ENCODE measurements at regions not wholly inside any gene's neighbourhood (a gene's known extent, or its start where the extent isn't known, plus 50 kb on each side); places are given as distances from the start of the nearest gene placed in this dataset.

DNA sequence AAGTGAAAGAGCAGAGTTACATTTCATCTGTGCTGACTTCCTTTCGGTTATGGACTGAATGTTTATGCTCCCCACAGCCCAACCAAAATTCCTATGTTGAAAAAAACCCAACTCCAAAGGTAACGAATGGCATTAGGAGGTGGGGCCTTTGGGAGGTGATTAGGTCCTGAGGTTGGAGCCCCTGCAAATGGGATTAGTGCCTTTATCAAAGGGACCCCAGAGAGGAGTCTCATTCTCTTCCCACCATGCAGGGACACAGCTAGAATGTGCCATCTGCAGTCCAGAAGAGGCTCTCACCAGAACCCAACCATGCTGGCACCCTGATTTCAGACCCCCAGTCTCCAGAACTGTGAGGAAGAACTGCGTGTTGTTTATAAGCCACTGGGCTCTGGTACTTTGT lies 199.3 kb downstream of the TOMM20 start:
- no peak for DNase-seq

DNA sequence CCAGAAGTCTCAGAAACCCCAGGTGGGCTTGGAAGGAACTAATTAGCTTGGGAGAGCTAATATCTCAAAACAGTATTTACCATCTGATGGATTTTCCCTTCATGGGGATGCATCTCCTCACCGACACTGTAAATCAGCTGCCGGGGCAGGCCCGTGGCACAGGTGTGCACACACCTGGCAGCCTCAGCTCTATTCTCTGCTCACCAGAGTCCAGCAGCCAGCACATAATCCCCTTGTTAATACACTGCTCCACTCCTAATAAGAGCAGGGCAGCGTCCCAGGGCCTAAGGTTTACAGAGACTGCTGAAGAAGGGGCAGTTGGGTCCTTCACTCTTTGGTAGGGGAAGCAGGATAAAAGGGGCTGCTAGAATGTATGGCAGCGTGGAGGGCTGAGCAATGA lies 200.0 kb downstream of the TOMM20 start:
- no peak for DNase-seq

DNA sequence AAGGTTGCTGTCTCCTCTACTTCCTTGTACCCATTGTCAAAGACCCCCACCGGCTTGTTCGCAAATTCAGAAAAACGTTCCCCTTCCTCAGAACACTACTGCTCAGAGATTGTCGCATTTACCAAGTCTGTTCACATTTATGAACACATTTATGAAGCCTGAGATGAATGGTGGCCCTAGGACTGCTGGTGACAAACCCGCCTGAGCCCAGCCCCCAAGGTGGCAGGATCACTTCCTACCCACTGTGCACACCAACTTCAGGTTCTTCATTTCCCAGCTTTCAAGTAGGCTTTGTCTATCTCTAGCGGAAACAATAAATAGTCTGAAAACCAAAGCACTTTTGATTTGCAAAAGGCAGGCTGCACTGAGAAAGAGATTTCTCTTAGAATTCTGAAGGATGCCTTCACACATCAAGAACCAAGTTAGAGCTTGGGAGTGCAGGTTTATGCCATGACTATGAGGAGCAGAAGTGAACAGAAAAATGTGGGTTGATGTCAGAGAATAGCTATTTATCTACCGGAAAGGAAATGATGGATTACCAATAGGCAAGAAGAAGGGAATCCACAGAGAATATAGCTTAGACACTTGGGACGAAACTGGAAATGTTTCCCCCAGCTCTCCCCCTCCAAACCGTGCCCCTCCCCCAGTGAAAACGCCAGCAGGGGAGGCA lies 200.5 kb downstream of the TOMM20 start:
- DNase-seq = peak; percentile 47

DNA sequence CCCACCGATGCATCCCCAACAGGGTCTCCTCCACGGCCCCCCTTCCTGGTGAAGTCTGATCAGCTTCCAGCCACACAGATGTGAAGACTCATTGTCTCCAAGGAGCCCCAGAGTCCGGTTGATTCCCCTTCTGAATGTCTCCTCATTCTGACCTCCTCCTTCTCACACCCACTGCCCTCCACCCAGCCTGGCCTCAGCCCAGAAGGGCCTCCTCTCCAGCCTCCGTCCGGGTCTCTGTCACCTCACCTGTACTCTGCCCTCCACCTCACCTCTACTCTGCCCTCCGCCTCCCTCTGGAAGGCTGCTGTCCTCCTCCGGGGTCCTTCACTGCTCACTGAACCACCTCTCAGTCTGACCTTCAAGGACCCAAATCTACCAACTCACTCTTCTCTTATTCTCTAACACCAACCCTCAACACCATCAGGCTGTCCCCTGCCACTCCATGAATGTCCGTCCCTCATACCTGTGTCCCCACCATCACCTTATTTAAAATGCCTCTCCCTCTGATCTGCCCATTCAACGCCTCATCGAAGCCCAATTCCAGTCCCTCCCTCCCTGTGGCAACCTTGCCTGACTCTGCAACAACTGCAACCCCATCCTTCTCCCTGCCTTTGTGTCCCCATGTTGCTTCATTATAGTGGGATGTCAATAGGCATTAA lies 201.2 kb downstream of the TOMM20 start:
- no peak for DNase-seq

DNA sequence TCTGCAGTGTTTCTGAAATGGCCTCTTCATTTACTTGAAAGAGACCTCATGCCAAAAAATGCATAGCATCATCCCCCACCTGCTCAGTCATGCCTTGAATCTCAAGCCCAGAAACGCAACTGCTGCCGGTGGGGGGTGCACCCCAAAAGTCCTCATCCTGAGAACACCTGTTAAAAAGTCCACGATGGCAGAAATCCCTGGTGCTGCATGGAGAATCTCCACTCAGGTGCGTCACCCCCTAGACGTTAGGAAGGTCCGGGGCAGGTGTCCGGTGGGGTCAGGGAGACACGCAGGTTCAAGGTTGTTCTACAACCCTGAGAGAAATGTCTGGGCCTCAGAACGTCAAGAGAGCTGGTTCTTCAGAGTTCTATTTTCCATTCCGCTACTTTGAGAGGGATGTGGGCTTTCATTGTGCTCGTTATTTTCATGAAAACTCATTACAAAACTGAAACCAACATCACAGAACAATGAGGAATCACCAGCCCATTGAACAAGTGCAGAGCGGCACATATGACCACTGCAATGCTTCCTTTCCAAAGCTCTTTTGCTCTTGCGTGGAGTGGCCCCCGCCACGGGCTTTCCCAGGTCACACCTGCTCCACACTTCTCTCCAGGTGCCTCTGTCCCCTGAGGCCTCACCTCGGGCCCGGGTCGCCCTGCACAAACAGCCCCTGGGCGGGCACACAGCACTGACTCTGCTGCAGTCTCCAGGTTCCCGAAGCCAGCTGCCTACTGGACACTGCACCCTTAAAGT lies 201.9 kb downstream of the TOMM20 start:
- DNase-seq = peak; percentile 67

DNA sequence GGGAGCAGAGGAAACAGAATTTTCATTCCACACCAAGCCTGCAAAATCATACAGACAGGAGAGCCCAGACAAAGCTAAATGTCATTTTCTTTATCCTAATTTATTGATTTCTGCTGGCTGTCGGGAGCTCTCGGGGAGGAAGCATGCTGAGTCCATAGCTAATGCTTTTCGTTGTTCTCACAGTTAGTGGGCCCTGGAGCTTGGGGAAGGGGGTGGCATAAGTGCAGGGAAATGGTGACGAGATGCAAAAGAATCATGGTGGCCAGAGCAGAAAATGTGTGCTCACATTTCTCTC lies 202.4 kb downstream of the TOMM20 start:
- no peak for DNase-seq

DNA sequence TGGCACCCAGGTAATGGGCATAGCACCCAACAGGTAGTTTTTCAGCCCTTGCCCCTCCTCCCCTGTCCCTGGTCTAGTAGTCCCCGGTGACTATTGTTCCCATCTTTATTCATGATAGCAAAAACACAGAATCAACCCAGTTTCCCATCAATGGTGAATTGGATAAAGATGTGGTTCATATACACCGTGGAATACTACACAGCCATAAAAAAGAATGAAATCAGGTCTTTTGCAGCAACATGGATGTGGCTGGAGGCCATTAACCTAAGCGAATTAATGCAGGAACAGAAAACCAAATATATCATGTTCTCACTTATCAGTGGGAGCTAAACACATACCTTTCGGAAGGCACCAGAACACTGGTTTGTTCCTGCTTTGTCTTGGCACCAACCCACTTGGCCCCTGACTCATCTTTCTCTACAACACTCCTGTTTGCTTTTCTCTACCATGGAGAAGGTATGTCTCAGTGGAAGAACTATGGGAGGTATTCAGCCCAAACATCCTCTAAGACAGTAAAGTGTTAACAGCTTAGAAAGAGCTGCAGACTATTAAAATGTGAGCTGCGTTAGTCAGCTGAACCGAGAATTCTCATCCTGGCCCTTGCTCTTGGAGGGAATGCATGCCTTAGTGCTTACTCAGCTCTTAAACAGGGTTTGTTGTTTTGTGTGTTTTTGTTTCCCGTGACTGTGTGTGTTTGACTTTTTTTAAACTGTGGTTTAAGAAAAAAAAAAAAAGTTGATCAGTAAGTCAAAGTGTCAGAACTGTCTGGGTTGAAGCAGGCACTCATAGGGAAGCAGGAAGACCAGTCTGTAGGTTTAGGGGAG lies 203.0 kb downstream of the TOMM20 start:
- no peak for DNase-seq

DNA sequence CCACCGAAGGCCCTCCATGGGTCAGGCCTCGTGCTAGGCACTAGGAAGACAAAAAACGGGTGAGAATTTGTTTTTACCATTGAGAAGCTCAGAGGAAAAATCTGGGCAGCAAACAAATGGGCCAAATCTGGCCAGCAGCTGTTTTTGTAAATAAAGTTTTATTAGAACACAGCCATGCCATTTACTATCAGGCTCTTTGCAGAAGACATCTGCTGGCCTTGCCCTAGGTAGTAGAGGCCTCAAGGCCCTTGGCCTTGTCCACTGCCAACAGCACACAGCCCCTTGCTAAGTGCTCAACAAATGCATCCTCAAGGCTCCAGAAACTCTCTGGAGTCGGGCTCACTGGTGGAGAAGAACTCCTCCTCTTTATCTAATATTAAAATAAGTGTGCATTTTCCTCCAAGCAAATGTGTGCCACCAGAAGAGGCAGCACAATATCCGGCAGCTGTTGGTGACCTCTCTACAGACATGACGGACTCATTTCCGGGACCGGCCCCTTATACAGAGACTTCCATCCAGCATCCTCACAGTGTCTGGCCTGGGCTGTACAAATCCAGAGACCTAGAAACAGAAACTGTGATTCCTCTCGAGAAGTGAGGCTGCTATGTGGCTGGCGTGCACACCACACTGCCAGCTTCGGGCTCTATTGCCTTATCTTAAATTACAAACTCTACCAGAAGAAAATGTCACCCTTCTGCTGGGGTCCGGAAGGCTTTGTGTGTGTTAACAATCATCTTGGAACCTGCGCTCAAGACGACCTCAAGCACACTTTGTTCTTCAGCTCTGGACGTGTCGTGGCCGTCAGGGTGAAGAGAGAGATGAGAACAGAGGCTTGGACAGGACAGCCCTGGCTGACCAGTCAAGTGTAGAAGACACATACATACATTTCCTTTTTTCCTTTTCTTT lies 203.9 kb downstream of the TOMM20 start:
- DNase-seq = no peak

DNA sequence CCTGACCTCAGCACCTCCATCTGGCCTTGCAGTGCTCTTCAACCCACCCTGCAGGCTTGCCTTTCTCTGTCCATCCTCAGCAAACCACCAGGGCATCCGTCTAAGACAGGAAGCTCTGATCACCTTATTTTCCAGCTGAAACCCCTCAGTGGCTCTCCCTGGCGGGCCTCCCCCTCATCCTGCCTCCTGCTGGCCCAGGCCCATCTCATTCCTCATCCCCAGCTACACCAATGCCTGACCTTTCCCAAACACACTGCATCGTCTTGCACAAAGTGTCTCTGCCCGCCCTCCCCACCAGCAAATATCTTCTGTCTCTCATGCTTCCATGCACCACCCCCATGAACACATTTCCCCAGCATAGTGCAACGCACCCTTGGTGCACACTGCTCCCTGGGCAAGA lies 205.0 kb downstream of the TOMM20 start:
- DNase-seq = no peak

DNA sequence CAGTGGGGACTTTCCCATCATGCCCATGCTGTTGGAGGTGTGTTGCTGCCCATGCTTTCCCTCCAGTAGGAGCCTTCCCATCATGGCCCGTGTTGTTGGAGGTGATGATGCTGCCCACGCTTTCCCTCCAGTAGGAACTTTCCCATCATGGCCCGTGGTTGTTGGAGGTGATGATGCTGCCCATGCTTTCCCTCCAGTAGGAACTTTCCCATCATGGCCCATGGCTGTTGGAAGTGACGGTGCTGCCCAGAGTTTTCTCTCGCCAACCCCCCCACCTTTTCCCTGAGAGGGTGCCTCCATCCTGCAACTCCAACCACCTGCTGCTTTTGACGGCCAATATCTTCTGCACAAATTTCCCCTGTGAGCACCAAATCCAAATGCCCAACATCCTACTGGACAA lies 205.7 kb downstream of the TOMM20 start:
- DNase-seq = no peak

DNA sequence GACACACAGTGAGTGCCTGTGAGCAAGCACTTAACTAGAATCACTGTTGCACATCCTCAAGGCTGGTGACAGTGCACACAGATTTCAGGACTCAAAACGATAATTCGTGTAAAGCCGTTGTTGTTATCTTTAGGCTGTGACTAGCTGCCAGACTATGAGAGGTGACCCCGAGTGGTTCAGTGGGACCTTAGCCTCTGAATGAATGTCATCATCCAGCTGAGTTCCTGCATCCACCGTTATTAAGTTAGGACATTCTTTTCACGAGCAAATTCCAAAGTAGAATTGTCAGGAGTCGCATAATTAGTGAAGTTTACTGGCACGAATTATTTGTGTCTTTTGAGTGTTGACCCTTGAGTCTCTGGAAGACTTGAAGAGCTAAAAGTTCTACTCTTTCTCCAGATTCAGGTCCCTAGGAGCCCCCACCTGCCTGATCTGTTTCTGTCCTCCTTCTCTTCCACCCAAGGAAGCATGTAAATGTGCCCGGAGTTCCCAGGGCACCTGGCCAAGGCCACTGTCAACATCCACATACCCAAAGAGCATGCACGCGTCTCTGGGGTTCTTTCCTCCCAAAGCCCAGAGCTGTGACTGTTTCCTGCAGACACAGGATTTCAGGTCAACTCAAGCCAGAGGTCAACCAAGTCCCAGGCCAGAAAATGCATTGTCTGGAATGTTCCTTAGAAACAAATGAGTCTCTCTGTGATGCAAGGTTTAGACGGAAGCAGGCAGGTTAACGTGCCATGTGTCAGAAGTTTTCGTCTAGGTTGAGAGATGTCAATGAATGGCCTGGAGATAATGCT lies 207.2 kb downstream of the TOMM20 start:
- DNase-seq = no peak

DNA sequence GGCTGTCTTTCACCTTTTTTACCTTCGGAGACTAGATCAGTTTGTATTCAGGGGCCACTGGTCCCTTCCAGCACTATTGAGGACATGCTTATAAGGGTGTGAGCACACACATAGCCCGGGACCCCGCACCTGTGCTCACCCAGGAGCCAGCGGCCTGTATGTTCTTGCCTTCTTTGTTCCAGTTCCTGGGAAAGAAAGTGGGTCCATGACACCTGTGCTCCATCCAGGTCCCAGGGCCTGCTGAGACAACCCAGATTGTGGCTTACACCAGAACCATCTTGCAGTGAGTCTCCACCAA lies 207.8 kb downstream of the TOMM20 start:
- DNase-seq = no peak

DNA sequence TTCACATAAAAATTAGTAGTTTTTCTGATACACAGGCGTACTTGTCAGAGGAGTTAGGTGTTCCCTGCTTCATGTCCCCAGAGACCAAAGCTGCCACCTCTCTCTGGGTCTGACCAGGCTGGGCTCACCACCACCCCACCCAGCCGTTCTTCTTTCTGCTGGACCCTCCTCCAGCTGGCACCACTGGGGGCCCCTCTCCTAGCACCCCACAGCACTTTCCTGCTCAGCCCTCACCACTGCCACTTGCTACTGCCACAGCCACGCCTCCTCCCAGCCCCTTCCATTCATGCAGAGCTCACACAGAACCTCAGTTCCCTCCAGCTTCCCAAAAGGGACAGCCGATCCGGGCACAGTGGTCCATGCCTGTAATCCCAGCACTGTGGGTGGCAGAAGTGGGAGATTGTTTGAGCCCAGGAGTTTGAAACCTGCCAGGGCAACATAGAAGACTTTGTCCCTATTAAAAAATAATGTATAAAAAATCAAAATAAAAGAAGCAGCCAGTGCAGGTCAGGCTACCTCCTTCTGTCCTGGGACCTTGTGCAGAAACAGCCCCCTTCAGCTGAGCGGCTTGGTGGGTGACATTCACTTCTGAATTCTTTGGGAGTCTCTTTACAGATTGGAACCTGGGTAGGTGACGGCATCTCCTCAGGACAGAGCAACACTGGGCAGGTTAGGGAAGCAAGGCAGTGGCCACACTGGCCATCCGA lies 208.3 kb downstream of the TOMM20 start:
- DNase-seq = no peak

DNA sequence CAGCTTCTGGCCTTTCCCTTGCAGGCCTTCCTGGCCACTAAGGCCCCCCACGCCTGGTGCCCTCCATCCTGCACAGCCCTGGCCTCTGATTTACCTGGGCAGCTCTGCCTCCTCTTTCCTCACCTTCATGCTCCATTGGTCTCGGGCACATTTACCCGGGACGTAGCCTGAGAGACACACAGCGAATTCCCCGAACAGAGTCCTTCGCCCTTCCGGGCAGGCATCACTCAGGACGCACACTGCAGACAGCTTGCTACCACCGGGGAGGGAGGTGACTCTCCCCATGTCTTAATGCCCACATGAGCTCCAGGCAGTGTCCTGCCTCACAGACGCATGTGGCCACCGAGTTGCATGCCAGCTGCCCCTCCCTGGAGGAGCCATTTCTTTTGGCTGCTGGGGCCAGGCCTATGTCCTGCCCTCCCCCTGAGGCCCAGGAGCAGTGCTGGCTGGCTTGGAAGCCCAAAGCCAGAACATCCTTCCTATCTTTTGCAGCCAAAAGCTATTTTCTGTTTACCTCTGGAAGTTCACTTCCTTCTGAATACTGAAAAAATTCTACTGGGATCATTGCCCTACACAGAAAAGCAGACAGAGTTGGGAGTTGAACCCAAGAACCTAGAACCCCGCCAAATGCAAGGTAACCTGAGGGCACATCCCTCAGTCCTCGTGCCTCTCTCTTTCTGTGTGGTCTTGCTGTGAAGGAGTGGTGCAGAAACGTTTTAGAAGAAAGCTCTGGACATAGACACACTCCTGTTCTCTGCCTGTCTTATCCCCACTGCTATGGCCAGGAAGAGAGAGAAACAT lies 209.5 kb downstream of the TOMM20 start:
- no peak for DNase-seq

DNA sequence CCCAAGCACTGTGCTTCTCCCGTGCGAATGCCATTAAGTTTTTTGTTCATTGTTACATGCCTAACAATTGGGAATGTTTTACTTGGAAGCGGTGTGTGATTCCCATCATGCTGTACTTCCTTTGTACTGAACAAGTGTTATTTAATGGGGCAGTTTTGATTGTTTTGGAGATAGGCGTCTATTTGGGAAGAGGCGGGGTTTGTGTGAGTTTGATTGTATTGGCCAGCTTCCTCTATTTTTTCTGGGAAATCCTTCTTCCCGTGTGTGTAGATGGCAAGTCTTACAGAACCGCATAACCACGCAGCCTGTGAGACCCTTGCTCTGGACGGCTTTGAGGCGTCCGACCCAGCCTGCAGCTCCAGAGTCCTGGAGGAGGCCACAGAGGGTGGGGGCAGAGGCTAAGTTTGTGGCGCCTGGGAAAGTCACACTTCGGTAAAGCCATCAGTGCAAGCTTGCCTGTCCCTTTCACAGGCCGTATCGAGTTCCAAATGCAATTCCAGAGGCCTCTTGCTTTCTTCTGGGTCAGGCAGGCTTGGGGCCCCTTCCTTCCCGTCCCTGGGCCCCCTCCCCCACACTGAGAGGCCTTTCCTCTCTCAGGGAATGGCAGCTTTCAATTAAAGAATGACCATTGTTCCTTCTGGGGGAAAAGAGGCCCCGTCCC lies 210.3 kb downstream of the TOMM20 start:
- DNase-seq = no peak

DNA sequence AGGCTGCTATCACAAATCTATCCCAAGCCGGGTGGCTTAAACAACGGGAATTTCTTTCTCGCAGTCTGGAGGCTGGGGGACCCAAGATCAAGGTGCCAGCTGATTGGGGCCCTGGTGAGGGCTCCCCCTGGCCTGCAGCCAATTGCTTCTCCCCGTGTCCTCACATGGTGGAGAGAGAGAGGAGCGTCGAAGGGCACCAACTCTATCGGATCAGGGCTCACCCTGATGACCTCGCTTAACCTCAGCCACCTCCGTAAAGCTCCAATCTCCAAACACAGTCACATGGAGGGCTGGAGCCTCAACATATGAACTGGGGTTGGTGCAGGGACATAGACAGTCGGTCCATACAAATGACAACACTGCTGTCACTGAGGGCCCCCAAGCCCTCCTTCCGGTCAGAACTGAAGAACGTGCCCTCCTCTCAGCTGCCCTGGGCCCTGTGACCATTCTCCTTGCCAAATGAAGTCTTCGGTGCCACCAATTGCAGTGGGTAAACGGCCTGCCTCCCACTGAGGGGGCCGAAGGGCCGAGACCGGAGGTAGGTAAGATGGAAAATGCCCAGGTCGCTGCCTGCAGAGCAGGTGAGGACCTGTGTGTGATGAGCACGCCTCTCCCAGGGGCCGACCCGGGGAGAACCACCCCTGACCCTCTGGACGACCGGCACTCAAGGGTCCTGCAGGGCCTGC lies 211.0 kb downstream of the TOMM20 start:
- DNase-seq = no peak

DNA sequence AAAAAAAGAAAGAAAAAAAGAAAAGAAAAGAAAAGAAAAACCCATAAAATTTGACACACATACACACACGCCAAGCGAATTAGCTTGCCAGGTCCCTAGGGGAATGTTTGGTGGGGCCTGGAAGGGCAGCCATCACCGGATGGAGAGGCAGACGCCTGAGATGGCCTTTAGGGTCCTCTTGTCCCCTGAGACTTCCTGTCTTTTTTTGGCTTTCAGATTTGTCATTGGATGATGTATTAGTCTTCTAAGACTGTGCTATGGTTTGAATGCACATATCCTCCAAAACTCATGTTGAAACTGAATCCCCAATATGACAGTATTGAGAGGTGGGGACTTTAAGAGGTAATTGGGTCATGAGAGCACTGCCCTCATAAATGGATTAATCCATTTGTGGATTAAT lies 211.8 kb downstream of the TOMM20 start:
- DNase-seq = no peak

DNA sequence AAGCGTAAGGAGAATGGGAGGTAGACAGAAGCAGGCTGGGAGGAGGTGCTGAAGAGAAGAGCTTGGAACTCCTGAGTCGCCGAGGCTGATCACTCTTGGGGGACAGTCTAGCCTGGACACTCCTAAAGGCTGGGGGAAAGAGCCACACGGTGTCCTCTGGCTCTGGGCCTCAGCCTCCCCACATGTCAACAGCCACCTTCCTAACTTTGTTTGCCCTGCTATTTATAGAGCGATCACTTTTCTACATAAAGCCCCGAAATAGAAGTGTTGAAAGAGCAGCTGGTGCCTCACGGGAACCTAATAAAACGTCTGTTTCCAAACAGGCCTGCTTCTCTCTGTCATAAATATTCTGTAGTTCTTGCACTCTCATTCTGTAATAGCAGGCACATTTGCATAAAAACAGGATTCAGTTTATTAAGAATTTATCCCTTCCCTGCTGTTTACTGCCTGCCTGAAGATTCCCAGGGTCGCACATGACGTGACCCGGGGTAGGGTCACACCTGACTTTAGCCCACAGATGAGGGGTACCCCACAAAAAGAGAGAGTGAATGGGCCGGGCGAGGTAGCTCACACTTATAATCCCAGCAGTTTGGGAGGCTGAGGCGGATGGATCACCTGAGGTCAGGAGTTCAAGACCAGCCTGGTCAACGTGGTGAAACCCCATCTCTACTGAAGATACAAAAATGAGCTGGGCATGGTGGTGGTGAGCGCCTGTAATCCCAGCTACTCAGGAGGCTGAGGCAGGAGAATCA lies 212.5 kb downstream of the TOMM20 start:
- no peak for DNase-seq

Measured in stimulated activated CD4-positive, alpha-beta T cell treated with anti-CD3 and anti-CD28 coated beads, Interleukin-15, amount 100 ng/mL, for 24 hours (primary cell).